ENCODE measurements at regions not wholly inside any gene's neighbourhood (a gene's known extent, or its start where the extent isn't known, plus 50 kb on each side); places are given as distances from the start of the nearest gene placed in this dataset.
"Not testable (repeated sequence)": the region's sequence is repeated elsewhere in the genome, so short reads cannot be mapped to it uniquely, and the experiment has no call there.

DNA sequence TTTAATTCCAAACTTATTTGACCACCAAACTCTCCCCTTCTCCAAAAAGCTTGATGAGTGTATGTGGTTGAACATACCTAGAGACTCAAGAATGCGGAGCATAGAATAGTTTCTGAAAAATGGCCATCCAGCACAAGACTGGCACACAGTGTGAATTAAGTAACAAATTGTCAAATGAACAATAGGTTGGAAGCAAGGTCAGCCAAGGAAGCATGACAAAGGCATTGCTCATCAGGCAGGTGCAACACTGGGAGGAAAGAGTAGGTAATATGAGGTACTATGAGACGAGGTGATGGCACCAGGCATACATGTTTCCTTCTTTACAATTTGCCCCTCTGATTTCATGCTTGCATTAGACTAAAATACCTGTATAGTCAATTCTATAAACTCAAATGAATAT, 73.7 kb downstream of the DKK1 start:
- H3K36me3 ChIP-seq, result no peaks in the 10 kb centered on the region
- no peaks in the 10 kb centered on the region for H3K4me1 ChIP-seq
- TF ChIP-seq, protein P1, sequence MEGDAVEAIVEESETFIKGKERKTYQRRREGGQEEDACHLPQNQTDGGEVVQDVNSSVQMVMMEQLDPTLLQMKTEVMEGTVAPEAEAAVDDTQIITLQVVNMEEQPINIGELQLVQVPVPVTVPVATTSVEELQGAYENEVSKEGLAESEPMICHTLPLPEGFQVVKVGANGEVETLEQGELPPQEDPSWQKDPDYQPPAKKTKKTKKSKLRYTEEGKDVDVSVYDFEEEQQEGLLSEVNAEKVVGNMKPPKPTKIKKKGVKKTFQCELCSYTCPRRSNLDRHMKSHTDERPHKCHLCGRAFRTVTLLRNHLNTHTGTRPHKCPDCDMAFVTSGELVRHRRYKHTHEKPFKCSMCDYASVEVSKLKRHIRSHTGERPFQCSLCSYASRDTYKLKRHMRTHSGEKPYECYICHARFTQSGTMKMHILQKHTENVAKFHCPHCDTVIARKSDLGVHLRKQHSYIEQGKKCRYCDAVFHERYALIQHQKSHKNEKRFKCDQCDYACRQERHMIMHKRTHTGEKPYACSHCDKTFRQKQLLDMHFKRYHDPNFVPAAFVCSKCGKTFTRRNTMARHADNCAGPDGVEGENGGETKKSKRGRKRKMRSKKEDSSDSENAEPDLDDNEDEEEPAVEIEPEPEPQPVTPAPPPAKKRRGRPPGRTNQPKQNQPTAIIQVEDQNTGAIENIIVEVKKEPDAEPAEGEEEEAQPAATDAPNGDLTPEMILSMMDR (IDR thresholded peaks at IDR 0.05), result no peak
- DNase-seq (ENCODE audit: low spot score in 2 of 2), result no peak
- intact Hi-C loops (cut with DNase I), result no loop called here
- H3K9me3 ChIP-seq, result no peaks in the 10 kb centered on the region
- no peak overlapping the region for H3K27ac ChIP-seq
- no peak overlapping the region for H3K4me3 ChIP-seq
- no peaks in the 10 kb centered on the region for H3K27me3 ChIP-seq

GRCh38 chr10:52390388-52390787, 76.3 kb downstream of the DKK1 start:
- no peak overlapping the region for H3K27ac ChIP-seq
- H3K4me1 ChIP-seq, result no peaks in the 10 kb centered on the region
- H3K4me3 ChIP-seq, result no peak overlapping the region
- no peak for DNase-seq (ENCODE audit: low spot score in 2 of 2)
- H3K9me3 ChIP-seq, result no peaks in the 10 kb centered on the region
- intact Hi-C loops (cut with DNase I), result no loop called here
- H3K27me3 ChIP-seq, result no peaks in the 10 kb centered on the region
- no peaks in the 10 kb centered on the region for H3K36me3 ChIP-seq
- TF ChIP-seq, protein P1 (IDR thresholded peaks at IDR 0.05), result no peak

DNA sequence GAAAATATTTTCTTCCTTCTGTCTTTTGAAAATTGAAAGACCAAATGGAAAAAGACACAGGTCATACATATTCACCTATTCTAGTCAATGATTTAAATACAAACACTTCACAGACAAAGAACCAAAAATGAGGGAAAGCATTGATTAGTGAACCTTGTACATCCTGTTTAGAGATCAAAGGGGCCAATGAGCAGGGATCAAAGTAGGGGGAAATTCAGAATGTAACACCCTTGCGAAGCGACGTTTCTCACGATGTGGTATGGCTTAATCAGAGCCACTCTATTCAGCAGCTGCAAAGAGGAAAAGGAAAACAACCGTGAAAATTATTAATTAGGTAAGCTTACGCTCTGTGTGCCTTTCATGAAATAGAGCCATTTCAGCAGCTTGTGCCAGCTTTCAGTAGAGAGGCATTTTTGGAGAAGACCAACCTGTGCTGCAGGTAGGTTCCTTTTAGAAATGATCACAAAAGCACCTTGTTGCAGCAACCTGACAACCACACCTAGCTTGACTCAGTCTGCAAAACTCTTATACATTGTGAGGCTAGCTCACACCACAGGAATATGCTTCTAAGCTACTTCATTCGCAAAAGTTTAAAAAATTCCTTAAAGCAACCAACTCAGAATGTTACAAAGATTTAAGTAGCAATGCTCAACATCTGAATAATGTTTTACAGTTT, 78.0 kb downstream of the DKK1 start:
- no peak overlapping the region for H3K4me3 ChIP-seq
- H3K9me3 ChIP-seq, result no peaks in the 10 kb centered on the region
- TF ChIP-seq, protein P1 (IDR thresholded peaks at IDR 0.05), result no peak
- no peaks in the 10 kb centered on the region for H3K27me3 ChIP-seq
- H3K4me1 ChIP-seq, result no peaks in the 10 kb centered on the region
- H3K36me3 ChIP-seq, result no peaks in the 10 kb centered on the region
- no peak for DNase-seq (ENCODE audit: low spot score in 2 of 2)
- intact Hi-C loops (cut with DNase I), result no loop called here
- H3K27ac ChIP-seq, result no peak overlapping the region

- no peak overlapping the region for H3K4me3 ChIP-seq
- H3K27me3 ChIP-seq, result no peaks in the 10 kb centered on the region
- H3K27ac ChIP-seq, result no peak overlapping the region
- TF ChIP-seq, protein P1 (IDR thresholded peaks at IDR 0.05), result no peak
- no peaks in the 10 kb centered on the region for H3K9me3 ChIP-seq
- intact Hi-C loops (cut with DNase I), result no loop called here
- no peaks in the 10 kb centered on the region for H3K4me1 ChIP-seq
- DNase-seq (ENCODE audit: low spot score in 2 of 2), result no peak
- H3K36me3 ChIP-seq, result no peaks in the 10 kb centered on the region
Observed at GRCh38 chr10:52394246-52394645, 80.2 kb downstream of the DKK1 start.

- H3K4me3 ChIP-seq, result no peak overlapping the region
- DNase-seq (ENCODE audit: low spot score in 2 of 2), result no peak
- TF ChIP-seq, protein P1 (IDR thresholded peaks at IDR 0.05), result no peak
- H3K9me3 ChIP-seq, result no peaks in the 10 kb centered on the region
- intact Hi-C loops (cut with DNase I), result no loop called here
- H3K4me1 ChIP-seq, result no peaks in the 10 kb centered on the region
- H3K27me3 ChIP-seq, result no peaks in the 10 kb centered on the region
- H3K36me3 ChIP-seq, result no peaks in the 10 kb centered on the region
- no peak overlapping the region for H3K27ac ChIP-seq
Observed at GRCh38 chr10:52400562-52400961, 86.5 kb downstream of the DKK1 start.

- H3K36me3 ChIP-seq; DNase-seq (ENCODE audit: low spot score in 2 of 2); intact Hi-C loops (cut with DNase I); H3K4me3 ChIP-seq; H3K27ac ChIP-seq; H3K4me1 ChIP-seq; H3K9me3 ChIP-seq; H3K27me3 ChIP-seq: not testable (repeated sequence)
Observed at GRCh38 chr10:52403801-52404200, 89.7 kb downstream of the DKK1 start.

Measured in ascending aorta (tissue), 2 donors.